Tibial nerve (tissue), 4 donors: ENCODE measurements at regions not wholly inside any gene's neighbourhood (a gene's known extent, or its start where the extent isn't known, plus 50 kb on each side); places are given as distances from the start of the nearest gene placed in this dataset.

Experiments used
- EP300 ChIP-seq, 2 donors: sonication (generic); formaldehyde crosslinking; IDR thresholded peaks; one replicate each; pipeline ENCODE4 v1.6.1; 2017; ENCODE audit warnings: antibody characterized with exemption in 2 of 2, mild to moderate bottlenecking in 1 of 2
- POLR2A ChIP-seq, 2 donors: fragments of 450-650 bp; IDR thresholded peaks; one replicate each; pipeline ENCODE4 v1.6.1; 2017; ENCODE audit warnings: antibody characterized with exemption in 2 of 2, mild to moderate bottlenecking in 2 of 2, moderate library complexity in 2 of 2
- TF ChIP-seq, protein P1 (sequence below), 5 experiments: fragments of 200-600 bp in 3 of 5; fragments of 450-650 bp in 2 of 5; sonication (generic) in 3 of 5; IDR thresholded peaks; one replicate each; pipeline ENCODE4 v1.5.1; 2016 to 2019; ENCODE audit warnings: antibody characterized with exemption in 5 of 5, mild to moderate bottlenecking in 3 of 5, moderate library complexity in 2 of 5

- TF ChIP-seq, protein P1, sequence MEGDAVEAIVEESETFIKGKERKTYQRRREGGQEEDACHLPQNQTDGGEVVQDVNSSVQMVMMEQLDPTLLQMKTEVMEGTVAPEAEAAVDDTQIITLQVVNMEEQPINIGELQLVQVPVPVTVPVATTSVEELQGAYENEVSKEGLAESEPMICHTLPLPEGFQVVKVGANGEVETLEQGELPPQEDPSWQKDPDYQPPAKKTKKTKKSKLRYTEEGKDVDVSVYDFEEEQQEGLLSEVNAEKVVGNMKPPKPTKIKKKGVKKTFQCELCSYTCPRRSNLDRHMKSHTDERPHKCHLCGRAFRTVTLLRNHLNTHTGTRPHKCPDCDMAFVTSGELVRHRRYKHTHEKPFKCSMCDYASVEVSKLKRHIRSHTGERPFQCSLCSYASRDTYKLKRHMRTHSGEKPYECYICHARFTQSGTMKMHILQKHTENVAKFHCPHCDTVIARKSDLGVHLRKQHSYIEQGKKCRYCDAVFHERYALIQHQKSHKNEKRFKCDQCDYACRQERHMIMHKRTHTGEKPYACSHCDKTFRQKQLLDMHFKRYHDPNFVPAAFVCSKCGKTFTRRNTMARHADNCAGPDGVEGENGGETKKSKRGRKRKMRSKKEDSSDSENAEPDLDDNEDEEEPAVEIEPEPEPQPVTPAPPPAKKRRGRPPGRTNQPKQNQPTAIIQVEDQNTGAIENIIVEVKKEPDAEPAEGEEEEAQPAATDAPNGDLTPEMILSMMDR (IDR thresholded peaks at IDR 0.05), result no peak
- TF ChIP-seq POLR2A (IDR thresholded peaks at IDR 0.05), result no peak
- TF ChIP-seq EP300 (IDR thresholded peaks at IDR 0.05), result no peak
Measured at GRCh38 chr22:19592464-19592863, 68.3 kb upstream of the CLDN5 start.
